SK-N-SH treated with all-trans-retinoic acid at 6 μM for 48 hours (cell line): ENCODE measurements at regions not wholly inside any gene's neighbourhood (a gene's known extent, or its start where the extent isn't known, plus 50 kb on each side); places are given as distances from the start of the nearest gene placed in this dataset.

Experiments
- ATAC-seq: fragments of 200-7000 bp; cut with Tn5 transposase; 3 replicates; pipeline ENCODE4 v1.9.1; 2020; ENCODE audit warnings: mild to moderate bottlenecking, moderate library complexity
- ARNTL ChIP-seq: fragments of 450-650 bp; formaldehyde crosslinking; IDR thresholded peaks from 2 replicates; pipeline ENCODE4 v1.5.0; 2020; ENCODE audit warnings: low read depth, mild to moderate bottlenecking, moderate library complexity, borderline replicate concordance
- BACH2 ChIP-seq: fragments of 250-450 bp; sonication (Bioruptor Pico); IDR thresholded peaks from 2 replicates; pipeline ENCODE4 v1.9.0; 2021; ENCODE audit warnings: mild to moderate bottlenecking, borderline replicate concordance
- CREB5 ChIP-seq: fragments of 250-450 bp; sonication (Bioruptor Pico); IDR thresholded peaks from 2 replicates; pipeline ENCODE4 v1.5.1; 2020; ENCODE audit warnings: low read depth, mild to moderate bottlenecking, moderate library complexity
- CSDC2 ChIP-seq: fragments of 250-450 bp; sonication (Bioruptor Pico); IDR thresholded peaks from 2 replicates; pipeline ENCODE4 v1.5.0; 2020; ENCODE audit warnings: mild to moderate bottlenecking, moderate library complexity
- ESRRG ChIP-seq: fragments of 250-450 bp; sonication (Bioruptor Pico); IDR thresholded peaks from 2 replicates; pipeline ENCODE4 v1.6.1; 2021; ENCODE audit warnings: mild to moderate bottlenecking
- GLIS3 ChIP-seq: fragments of 250-450 bp; sonication (Bioruptor Pico); IDR thresholded peaks from 2 replicates; pipeline ENCODE4 v1.5.0; 2020; ENCODE audit warnings: mild to moderate bottlenecking, moderate library complexity
- ISL1 ChIP-seq: fragments of 250-450 bp; sonication (Bioruptor Pico); IDR thresholded peaks from 2 replicates; pipeline ENCODE4 v2.1.2; 2022; ENCODE audit warnings: mild to moderate bottlenecking, moderate library complexity
- OSR1 ChIP-seq: fragments of 250-450 bp; sonication (Bioruptor Pico); IDR thresholded peaks from 2 replicates; pipeline ENCODE4 v1.8.0; 2022; ENCODE audit warnings: moderate library complexity, mild to moderate bottlenecking, inconsistent platforms
- PATZ1 ChIP-seq: fragments of 250-450 bp; sonication (Bioruptor Pico); IDR thresholded peaks from 2 replicates; pipeline ENCODE4 v1.8.0; 2020; ENCODE audit warnings: mild to moderate bottlenecking, moderate library complexity, borderline replicate concordance
- RARB ChIP-seq: fragments of 250-450 bp; sonication (Bioruptor Pico); IDR thresholded peaks from 2 replicates; pipeline ENCODE4 v1.8.0; 2021; ENCODE audit warnings: mild to moderate bottlenecking, moderate library complexity
- SNAI2 ChIP-seq: fragments of 250-450 bp; sonication (Bioruptor Pico); IDR thresholded peaks from 2 replicates; pipeline ENCODE4 v1.5.0; 2020; ENCODE audit warnings: mild to moderate bottlenecking, moderate library complexity
- TOX ChIP-seq: fragments of 250-450 bp; sonication (Bioruptor Pico); IDR thresholded peaks from 2 replicates; pipeline ENCODE4 v1.8.0; 2021; ENCODE audit warnings: mild to moderate bottlenecking, moderate library complexity, borderline replicate concordance
- TSHZ2 ChIP-seq: fragments of 250-450 bp; sonication (Bioruptor Pico); IDR thresholded peaks from 2 replicates; pipeline ENCODE4 v1.5.0; 2020; ENCODE audit warnings: mild to moderate bottlenecking, moderate library complexity
- ZC3H10 ChIP-seq: fragments of 250-450 bp; sonication (Bioruptor Pico); IDR thresholded peaks from 2 replicates; pipeline ENCODE4 v1.5.1; 2021; ENCODE audit warnings: mild to moderate bottlenecking, moderate library complexity
- ZFP3 ChIP-seq: fragments of 250-450 bp; sonication (Bioruptor Pico); IDR thresholded peaks from 2 replicates; pipeline ENCODE4 v1.5.0; 2020; ENCODE audit warnings: mild to moderate bottlenecking, moderate library complexity
- ZFP30 ChIP-seq: fragments of 450-650 bp; formaldehyde crosslinking; IDR thresholded peaks from 2 replicates; pipeline ENCODE4 v1.5.0; 2022; ENCODE audit warnings: mild to moderate bottlenecking, moderate library complexity
- ZNF70 ChIP-seq: fragments of 450-650 bp; formaldehyde crosslinking; IDR thresholded peaks from 2 replicates; pipeline ENCODE4 v1.5.0; 2020; ENCODE audit warnings: mild to moderate bottlenecking, moderate library complexity
- ZNF8 ChIP-seq: fragments of 450-650 bp; formaldehyde crosslinking; IDR thresholded peaks from 2 replicates; pipeline ENCODE4 v1.5.0; 2020; ENCODE audit warnings: mild to moderate bottlenecking, moderate library complexity
- TF ChIP-seq, protein P1 (sequence below): fragments of 250-450 bp; sonication (Bioruptor Pico); IDR thresholded peaks from 2 replicates; pipeline ENCODE4 v1.8.0; 2021; ENCODE audit warnings: low read depth, mild to moderate bottlenecking, moderate library complexity, borderline replicate concordance
- TF ChIP-seq, protein P2 (sequence below): fragments of 250-450 bp; sonication (Bioruptor Pico); IDR thresholded peaks from 2 replicates; pipeline ENCODE4 v1.5.1; 2021; ENCODE audit warnings: mild to moderate bottlenecking, moderate library complexity

DNA sequence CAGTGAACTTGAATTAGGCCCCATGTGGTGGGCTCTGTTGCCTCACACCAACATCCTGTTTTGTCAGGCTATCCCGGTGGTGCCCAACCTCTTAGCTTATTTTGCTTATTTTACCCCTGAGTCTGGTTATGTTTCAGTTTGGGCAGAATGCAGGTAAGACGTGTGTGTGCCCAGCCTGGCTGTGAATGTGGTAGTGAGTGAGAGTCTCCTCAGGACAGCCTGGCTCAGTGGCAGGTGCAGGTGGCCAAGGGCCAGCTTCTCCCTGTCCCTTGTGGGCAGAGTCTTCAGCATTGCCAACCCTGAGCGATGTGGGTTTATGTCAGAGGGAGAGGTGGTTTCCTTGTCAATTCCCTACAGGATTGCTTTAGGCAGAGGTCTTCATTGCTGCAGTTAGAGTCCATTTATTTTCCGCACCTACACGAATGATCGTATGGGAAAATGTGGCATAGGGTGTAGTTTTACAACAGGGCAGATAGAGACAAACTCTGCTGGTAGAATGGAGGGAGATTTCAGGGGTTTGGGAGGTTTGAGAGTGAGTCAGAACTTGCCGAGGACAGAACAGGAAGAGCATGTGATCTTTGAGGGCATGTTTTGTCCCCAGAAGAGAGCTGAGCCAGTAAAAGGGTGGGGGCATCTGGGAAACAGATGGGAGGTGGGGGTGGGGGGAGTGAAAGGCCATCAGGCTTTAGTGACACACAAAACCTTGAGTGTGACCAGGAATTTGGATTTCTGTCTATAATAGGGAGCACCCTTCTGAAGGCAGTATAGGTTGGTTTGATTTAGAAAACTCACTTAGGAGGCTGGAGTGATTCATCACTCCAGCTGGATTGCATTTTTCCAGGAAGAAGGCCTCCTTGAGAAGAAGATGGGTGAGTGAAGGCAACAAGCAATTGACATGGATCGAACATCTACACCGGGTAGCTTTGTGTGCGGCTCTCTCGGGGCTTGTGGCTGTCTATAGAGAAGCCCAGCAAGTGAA is 156.2 kb upstream of the CELF4 start:
- no peak for ATAC-seq
- no peak for TF ChIP-seq OSR1 (CRISPR knock-in tag)
- TF ChIP-seq ZFP30 (CRISPR knock-in tag), result no peak
- no peak for TF ChIP-seq BACH2 (CRISPR knock-in tag)
- TF ChIP-seq, protein P1, sequence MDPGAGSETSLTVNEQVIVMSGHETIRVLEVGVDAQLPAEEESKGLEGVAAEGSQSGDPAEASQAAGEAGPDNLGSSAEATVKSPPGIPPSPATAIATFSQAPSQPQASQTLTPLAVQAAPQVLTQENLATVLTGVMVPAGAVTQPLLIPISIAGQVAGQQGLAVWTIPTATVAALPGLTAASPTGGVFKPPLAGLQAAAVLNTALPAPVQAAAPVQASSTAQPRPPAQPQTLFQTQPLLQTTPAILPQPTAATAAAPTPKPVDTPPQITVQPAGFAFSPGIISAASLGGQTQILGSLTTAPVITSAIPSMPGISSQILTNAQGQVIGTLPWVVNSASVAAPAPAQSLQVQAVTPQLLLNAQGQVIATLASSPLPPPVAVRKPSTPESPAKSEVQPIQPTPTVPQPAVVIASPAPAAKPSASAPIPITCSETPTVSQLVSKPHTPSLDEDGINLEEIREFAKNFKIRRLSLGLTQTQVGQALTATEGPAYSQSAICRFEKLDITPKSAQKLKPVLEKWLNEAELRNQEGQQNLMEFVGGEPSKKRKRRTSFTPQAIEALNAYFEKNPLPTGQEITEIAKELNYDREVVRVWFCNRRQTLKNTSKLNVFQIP (CRISPR knock-in tag), result no peak
- TF ChIP-seq ARNTL (CRISPR knock-in tag), result no peak
- TF ChIP-seq PATZ1 (CRISPR knock-in tag), result no peak
- no peak for TF ChIP-seq ZFP3
- TF ChIP-seq CREB5 (CRISPR knock-in tag), result no peak
- no peak for TF ChIP-seq TOX (CRISPR knock-in tag)
- TF ChIP-seq ZNF8, result no peak
- no peak for TF ChIP-seq CSDC2 (CRISPR knock-in tag)
- no peak for TF ChIP-seq ISL1 (CRISPR knock-in tag)
- no peak for TF ChIP-seq TSHZ2 (CRISPR knock-in tag)
- no peak for TF ChIP-seq GLIS3
- TF ChIP-seq RARB (CRISPR knock-in tag), result no peak
- no peak for TF ChIP-seq ESRRG (CRISPR knock-in tag)
- TF ChIP-seq, protein P2, sequence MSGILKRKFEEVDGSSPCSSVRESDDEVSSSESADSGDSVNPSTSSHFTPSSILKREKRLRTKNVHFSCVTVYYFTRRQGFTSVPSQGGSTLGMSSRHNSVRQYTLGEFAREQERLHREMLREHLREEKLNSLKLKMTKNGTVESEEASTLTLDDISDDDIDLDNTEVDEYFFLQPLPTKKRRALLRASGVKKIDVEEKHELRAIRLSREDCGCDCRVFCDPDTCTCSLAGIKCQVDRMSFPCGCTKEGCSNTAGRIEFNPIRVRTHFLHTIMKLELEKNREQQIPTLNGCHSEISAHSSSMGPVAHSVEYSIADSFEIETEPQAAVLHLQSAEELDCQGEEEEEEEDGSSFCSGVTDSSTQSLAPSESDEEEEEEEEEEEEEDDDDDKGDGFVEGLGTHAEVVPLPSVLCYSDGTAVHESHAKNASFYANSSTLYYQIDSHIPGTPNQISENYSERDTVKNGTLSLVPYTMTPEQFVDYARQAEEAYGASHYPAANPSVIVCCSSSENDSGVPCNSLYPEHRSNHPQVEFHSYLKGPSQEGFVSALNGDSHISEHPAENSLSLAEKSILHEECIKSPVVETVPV (CRISPR knock-in tag), result no peak
- TF ChIP-seq ZC3H10, result no peak

DNA sequence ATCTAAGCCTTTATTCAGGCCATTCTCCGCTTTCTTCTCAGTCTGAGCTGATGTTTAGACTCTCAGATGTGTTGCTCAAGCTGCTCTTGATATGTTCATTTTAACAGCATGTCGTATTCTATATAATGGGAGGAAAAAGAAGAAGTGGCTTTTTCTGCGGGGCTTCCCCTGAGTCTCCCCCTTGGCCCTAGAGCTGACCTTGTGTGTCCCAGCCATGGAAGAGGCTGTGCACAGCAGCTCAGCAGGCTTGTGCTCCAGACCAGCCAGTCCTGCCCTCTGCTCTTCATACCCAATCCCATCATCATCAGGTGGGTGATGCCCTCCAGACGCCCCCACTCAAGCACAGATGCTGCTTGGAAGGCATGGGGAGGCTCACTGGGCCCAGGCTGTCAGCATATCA is 155.1 kb upstream of the CELF4 start:
- ATAC-seq, result no peak
- TF ChIP-seq ESRRG (CRISPR knock-in tag) (no peak), TOX (CRISPR knock-in tag) (no peak), ZNF70 (CRISPR knock-in tag) (no peak), BACH2 (CRISPR knock-in tag) (no peak), SNAI2 (CRISPR knock-in tag) (no peak), RARB (CRISPR knock-in tag) (no peak), GLIS3 (no peak), CSDC2 (CRISPR knock-in tag) (no peak), ISL1 (CRISPR knock-in tag) (no peak)
- TF ChIP-seq, protein P2 (CRISPR knock-in tag), result no peak
